GM19372 (cell line): ENCODE measurements at regions not wholly inside any gene's neighbourhood (a gene's known extent, or its start where the extent isn't known, plus 50 kb on each side); places are given as distances from the start of the nearest gene placed in this dataset.
A peak's percentile ranks its signal among the peaks of the same experiment; 100 is the strongest.

Experiments used
- ATAC-seq: cut with Tn5 transposase; IDR thresholded peaks from one replicate; pipeline ENCODE4 v1.9.1; 2021; ENCODE audit warnings: mild to moderate bottlenecking, low read depth, moderate library complexity; ENCODE audit not compliant: unreplicated experiment

GRCh38 chr1:83813576-83813975, 185.4 kb downstream of the TTLL7 start:
- ATAC-seq = no peak

DNA sequence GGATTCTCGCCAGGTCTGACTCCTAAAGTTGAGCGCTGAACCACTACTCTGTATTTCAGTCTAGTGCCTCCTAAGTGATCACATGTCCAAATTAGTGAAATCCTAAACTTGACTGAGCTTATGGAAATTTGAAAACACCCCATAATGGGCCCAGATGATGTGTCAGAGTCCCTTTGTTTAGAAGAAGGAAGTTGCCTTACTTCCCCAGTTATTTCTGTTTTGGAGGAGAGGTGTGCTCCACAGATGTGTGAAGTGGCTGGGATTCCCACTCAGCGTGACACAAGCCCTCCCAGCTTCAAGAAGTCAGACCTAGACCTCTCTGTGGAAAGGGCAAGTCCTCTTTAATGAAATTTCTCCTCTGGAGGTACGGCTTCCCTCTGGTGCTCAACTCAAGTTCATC, 188.8 kb downstream of the TTLL7 start:
- no peak for ATAC-seq

DNA sequence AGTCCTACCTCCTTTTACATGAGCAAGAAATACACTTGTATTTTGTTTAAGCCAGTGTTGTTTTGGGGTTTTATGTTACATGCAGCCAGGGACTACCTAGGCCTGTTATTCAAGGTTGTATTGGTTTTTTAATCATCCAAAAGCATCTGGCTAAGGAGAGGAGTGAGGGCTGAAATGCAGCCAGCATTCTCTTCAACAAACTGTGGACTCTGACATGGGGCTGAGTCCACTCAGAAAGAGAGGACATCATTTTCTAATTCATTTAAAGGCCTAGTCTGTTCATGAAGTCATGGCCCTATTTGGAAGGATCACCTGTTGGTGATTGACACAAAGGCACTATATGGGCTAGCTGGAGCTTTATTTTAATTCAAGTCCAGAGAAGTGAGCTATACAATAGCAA, 190.4 kb downstream of the TTLL7 start:
- ATAC-seq = no peak

DNA sequence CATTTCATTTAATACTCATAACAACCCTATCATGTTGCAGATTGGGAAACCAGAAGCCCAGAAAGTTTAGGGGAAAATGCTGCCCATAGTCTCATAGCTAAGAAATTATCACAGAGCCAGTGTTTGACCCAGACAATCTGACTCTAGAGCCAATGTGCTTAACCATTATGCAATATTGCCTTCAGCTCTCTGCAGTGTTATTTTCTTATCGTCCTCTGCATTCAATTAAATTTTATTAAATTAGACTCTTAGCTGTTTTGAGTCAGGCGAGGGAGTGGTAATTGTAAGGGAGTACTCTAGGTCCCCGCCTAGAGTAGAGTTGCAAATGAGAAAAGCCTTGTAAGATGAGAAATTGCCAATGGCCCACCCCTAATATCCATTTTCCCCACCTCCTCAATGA, 191.1 kb downstream of the TTLL7 start:
- ATAC-seq = no peak

DNA sequence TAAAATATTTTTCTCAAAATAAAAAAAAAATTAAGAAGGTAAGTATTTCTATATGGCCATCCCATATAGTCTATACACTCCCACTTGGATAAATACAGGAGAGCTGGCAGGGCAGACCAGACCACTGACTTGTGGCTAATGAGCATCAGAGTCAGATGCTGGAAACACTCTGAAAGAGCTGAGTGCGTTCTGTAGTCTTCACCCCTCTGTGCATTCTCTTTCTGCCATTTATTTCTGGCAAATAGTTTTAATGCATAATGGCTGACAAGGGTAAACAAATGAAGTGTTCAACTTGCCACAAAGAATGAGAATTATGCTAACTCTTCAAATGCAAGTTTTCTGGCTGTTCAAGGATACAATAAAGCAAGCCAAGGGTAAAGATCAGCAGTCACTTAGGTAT, 191.7 kb downstream of the TTLL7 start:
- ATAC-seq = no peak

GRCh38 chr1:83805921-83806320, 193.0 kb downstream of the TTLL7 start:
- no peak for ATAC-seq

- ATAC-seq = no peak
These were observed 196.3 kb downstream of the TTLL7 start for GRCh38 chr1:83802460-83803152.

DNA sequence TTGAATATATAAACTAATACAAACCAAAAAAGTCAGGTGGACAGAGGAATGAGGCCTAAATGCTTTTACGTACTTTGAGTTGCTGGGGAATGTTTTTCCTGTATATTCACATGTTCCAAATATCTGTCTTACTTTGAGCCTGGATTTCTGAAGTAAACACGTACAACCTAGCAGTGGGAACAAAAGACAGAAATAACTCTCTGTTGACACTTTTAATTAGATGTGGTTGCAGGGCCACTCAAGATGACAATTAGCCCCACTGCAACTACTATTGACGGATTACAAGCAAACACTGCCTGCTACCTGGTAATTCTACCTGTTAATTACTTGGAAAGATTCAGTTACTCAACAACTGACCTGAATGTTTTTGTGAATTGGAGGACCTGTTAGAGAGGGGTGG, 196.9 kb downstream of the TTLL7 start:
- no peak for ATAC-seq

GRCh38 chr1:83800066-83800465, 198.9 kb downstream of the TTLL7 start:
- no peak for ATAC-seq

- ATAC-seq = no peak
These were observed 199.3 kb downstream of the TTLL7 start for GRCh38 chr1:83799594-83799993.

- no peak for ATAC-seq
These were observed 200.0 kb downstream of the TTLL7 start for GRCh38 chr1:83798965-83799364.

DNA sequence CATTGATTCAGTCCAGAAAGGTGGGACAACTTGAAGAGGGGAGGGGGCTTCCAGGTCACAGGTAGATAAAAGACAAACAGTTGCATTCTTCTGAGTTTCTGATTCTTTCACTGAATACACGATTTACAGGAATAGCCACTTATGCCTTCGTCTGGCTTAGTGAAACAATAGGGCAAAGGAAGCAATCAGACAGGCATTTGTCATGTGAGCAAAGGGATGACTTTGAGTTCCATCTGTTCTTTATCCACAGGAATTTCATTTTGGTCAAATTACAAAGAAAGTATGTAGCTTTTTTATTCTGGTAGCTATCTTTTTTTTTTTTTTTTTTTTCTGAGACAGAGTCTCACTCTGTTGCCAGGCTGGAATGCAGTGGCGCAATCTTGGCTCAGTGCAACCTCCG, 202.5 kb downstream of the TTLL7 start:
- ATAC-seq = no peak

DNA sequence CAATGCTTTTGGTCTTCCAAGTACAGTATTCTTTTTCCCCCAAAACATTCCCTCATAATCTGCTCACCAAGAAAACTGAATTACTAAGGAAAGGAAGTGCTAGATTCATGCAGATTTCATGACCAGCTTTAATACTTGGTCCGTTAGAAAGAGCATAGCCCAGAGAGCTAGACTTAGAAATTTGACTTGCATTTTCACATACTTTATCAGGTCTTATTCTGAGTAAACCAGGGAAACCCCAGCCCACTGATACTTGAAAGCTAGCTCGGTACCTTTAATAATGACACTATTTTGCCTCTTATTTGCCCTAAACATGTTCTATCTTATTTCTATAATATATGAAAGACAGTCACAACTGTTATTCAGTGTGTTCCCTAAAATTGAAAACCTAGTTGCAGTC, 204.5 kb downstream of the TTLL7 start:
- ATAC-seq = peak; percentile 79

GRCh38 chr1:83791821-83792437, 207.0 kb downstream of the TTLL7 start:
- no peak for ATAC-seq

GRCh38 chr1:83790446-83790845, 208.5 kb downstream of the TTLL7 start:
- no peak for ATAC-seq

- no peak for ATAC-seq
These were observed 211.5 kb downstream of the TTLL7 start for GRCh38 chr1:83787246-83787998.

- no peak for ATAC-seq
These were observed 217.3 kb downstream of the TTLL7 start for GRCh38 chr1:83781667-83782066.

- ATAC-seq = no peak
These were observed 219.4 kb downstream of the TTLL7 start for GRCh38 chr1:83779565-83779964.

GRCh38 chr1:83777758-83778101, 221.2 kb downstream of the TTLL7 start:
- no peak for ATAC-seq

DNA sequence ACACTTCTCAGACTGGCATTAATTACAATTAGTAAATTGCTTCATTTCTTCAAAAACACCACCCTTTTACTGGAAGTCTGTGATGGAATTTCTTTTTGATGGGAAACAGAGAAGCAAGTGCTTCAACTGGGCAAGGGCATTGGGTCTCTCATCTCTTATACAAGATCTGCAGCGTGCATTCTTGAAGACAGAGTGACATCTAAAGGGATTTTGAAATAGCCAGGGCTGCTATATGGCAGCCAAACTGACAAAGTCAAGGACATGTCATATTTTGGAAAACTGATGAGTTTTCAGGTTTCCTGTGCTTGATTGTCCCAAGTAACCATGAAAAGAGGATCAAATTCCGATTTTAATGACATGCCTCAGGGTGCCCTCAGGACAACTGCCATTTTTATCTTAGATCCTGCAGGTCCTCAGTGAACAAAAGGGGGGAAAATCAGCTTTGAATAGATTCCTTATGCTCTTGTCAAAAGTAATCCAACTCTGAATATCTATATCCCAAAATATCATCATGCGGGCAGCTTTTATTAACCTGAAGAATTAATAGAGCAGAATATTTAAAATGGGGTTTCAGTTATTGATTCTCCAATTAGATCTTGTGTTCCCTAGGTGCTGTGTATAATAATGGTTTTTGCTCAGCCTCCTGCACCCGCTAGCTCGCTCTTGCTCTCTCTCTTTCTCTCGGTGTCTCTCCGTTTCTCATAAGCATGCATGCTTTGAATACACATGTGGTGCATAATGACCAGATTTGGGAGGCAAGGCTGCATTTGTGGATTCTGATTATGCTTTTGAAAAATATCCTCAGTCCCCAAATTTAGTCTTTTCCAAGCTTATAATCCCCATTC, 221.8 kb downstream of the TTLL7 start:
- ATAC-seq = no peak

DNA sequence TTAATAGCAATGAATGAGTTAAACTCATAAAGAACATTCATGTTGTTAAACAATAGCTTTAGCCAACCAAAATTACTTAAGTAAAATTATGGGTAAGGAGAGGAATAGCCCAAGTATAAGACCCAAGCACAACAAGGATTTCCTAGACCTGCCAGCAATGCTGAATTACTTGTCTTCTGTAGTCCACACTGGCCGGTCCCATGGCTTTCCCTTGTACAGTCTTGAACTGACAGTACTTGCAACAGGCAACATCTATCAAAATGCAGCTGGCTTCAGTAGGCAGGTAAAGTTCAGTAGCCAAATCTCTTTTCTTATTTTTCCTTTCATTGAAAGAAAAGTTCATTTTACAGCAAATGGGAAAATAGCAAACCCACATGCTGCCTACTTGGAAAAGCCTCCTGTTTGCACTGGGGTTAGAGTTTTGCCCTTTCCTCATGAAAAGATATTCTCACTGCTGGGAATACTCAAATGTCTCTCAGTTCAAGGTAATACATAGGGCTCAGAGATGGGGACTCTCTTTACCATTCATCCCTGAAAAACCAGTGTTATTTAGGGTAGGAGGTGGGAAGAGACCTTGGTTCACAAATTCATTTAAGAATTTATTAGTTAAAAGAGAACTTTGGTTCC, 222.8 kb downstream of the TTLL7 start:
- no peak for ATAC-seq
